ENCODE measurements at regions not wholly inside any gene's neighbourhood (a gene's known extent, or its start where the extent isn't known, plus 50 kb on each side); places are given as distances from the start of the nearest gene placed in this dataset.

DNA sequence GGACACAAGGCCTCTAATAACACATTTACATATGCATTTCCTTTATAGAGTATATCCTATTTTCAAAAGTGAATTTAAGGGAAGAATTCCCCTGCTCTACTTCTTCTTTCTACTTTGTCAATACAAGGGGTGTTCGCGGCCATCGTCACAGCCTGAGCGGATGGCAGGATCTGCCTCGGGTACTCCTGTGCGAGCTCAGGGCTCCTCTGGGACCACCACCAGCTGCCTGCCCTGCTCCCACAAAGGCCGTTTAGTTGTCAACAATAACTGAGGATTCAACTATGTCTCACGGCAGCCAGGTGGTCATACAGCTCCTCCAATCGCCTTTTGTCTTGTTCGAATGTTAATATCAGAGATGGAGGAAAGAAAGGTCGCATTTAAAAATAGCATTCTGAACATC, 228.2 kb upstream of the TENM3 start:
- H3K4me3 Mint-ChIP-seq (ENCODE audit: unreplicated experiment), result no peak overlapping the region

DNA sequence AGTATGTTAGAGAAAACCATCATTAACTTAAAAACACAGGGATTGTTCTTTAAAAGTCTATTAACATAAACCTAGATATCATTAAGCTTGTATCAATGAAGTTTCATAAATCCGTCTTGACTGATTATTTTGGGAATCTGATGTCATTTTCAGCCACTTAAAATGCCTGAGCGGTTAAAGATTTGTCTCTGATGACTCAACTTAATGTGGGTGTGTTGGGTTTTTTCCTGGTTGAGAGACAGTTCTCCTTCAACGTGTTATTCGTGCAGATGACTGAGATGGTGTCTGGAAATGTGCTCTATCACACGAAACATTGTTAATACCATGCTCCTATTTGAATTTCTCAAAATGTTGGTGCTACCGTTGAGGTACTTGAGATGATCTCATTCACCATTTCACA, 227.3 kb upstream of the TENM3 start:
- Mint-ChIP-seq H3K4me3 (ENCODE audit: unreplicated experiment) (no peak overlapping the region), H3K9me3 (ENCODE audit: unreplicated experiment) (no peaks in the 10 kb centered on the region), H3K36me3 (ENCODE audit: unreplicated experiment) (peaks cover 4% of the 10 kb centered on the region), H3K4me1 (ENCODE audit: unreplicated experiment) (peaks cover 22% of the 10 kb centered on the region), H3K27ac (ENCODE audit: unreplicated experiment) (no peak overlapping the region), H3K27me3 (ENCODE audit: unreplicated experiment) (no peaks in the 10 kb centered on the region)
- no peak for DNase-seq (ENCODE audit: extremely low spot score, unreplicated experiment)
- TF ChIP-seq, protein P1, sequence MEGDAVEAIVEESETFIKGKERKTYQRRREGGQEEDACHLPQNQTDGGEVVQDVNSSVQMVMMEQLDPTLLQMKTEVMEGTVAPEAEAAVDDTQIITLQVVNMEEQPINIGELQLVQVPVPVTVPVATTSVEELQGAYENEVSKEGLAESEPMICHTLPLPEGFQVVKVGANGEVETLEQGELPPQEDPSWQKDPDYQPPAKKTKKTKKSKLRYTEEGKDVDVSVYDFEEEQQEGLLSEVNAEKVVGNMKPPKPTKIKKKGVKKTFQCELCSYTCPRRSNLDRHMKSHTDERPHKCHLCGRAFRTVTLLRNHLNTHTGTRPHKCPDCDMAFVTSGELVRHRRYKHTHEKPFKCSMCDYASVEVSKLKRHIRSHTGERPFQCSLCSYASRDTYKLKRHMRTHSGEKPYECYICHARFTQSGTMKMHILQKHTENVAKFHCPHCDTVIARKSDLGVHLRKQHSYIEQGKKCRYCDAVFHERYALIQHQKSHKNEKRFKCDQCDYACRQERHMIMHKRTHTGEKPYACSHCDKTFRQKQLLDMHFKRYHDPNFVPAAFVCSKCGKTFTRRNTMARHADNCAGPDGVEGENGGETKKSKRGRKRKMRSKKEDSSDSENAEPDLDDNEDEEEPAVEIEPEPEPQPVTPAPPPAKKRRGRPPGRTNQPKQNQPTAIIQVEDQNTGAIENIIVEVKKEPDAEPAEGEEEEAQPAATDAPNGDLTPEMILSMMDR (IDR thresholded peaks at IDR 0.05), result no peak

More for the DNA sequence above, 228.2 kb upstream of the TENM3 start:
- peaks cover 7% of the 10 kb centered on the region for H3K36me3 Mint-ChIP-seq (ENCODE audit: unreplicated experiment)
- H3K27me3 Mint-ChIP-seq (ENCODE audit: unreplicated experiment), result no peaks in the 10 kb centered on the region
- H3K9me3 Mint-ChIP-seq (ENCODE audit: unreplicated experiment), result no peaks in the 10 kb centered on the region
- TF ChIP-seq, protein P1 (IDR thresholded peaks at IDR 0.05), result no peak
- H3K4me1 Mint-ChIP-seq (ENCODE audit: unreplicated experiment), result peaks cover 22% of the 10 kb centered on the region
- no peak for DNase-seq (ENCODE audit: extremely low spot score, unreplicated experiment)
- H3K27ac Mint-ChIP-seq (ENCODE audit: unreplicated experiment), result no peak overlapping the region

DNA sequence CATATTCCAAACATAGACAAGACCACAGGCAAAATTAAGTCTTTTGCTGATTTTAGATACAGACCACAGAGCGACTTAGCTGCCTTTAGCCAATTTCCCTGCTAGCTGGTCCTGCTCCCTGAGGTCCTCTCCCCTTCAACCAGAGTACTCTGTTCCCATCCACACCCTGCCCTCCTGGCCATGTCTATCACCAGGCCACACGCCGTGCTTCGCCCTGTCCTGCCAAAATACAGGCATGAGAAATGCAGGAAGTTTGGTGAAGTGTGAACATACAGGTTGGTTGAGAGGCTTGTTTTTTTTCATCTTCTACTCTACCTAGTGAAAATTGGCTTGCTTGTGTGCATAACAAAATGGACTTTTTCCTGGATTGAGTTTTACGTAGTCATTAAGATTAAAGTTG, 226.2 kb upstream of the TENM3 start:
- H3K27ac Mint-ChIP-seq (ENCODE audit: unreplicated experiment), result no peak overlapping the region
- peaks cover 24% of the 10 kb centered on the region for H3K4me1 Mint-ChIP-seq (ENCODE audit: unreplicated experiment)
- TF ChIP-seq, protein P1 (IDR thresholded peaks at IDR 0.05), result no peak
- DNase-seq (ENCODE audit: extremely low spot score, unreplicated experiment), result no peak
- no peaks in the 10 kb centered on the region for H3K36me3 Mint-ChIP-seq (ENCODE audit: unreplicated experiment)
- H3K4me3 Mint-ChIP-seq (ENCODE audit: unreplicated experiment), result no peak overlapping the region
- no peaks in the 10 kb centered on the region for H3K27me3 Mint-ChIP-seq (ENCODE audit: unreplicated experiment)
- H3K9me3 Mint-ChIP-seq (ENCODE audit: unreplicated experiment), result peaks cover 5% of the 10 kb centered on the region

DNA sequence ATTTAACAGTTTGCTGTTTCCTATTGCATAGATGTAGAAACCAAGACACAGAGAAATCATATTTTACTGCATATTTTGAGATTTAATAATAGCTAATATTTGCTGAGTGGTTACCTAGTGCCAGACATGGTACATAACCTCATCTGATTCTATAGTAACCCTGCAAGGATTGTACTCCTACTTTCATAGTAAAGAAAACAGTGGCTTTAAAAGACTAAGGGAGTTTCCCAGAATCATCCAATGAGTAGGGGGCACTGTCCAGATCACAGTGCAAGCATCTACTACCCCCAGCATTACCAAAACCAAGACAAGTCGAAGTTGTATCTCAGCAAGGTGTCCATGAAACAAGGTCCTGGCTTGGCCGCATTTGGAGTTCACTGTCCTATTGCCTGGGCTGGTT, 224.5 kb upstream of the TENM3 start:
- Mint-ChIP-seq H3K36me3 (ENCODE audit: unreplicated experiment) (no peaks in the 10 kb centered on the region), H3K27me3 (ENCODE audit: unreplicated experiment) (no peaks in the 10 kb centered on the region), H3K9me3 (ENCODE audit: unreplicated experiment) (peaks cover 5% of the 10 kb centered on the region), H3K27ac (ENCODE audit: unreplicated experiment) (no peak overlapping the region), H3K4me3 (ENCODE audit: unreplicated experiment) (no peak overlapping the region), H3K4me1 (ENCODE audit: unreplicated experiment) (peaks cover 38% of the 10 kb centered on the region)
- DNase-seq (ENCODE audit: extremely low spot score, unreplicated experiment), result no peak
- TF ChIP-seq, protein P1 (IDR thresholded peaks at IDR 0.05), result no peak

DNA sequence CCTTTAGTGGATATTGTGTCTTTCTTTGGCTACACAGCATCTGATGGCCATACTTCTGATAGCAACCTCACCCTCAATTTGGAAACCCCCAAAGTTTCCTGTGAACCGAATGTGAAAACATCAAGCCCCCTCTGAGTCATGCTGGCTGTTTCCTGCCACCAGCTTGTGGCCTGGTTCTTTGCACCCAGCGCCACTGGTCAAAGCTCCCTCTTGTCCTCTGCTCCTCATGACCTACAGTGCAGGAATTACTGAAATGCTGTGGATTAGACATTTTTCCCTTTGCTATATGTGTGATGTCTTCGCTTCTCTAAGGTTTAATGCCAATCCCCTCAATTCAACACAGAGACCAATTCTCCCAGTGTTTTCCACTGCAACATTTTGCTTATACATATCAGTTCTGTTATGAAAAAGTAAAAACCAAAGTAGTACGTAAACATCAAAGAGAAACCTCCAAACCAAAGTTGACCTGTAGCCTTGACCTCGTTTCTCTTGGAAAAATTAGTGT, 224.0 kb upstream of the TENM3 start:
- Mint-ChIP-seq H3K27ac (ENCODE audit: unreplicated experiment) (no peak overlapping the region), H3K9me3 (ENCODE audit: unreplicated experiment) (peaks cover 5% of the 10 kb centered on the region), H3K27me3 (ENCODE audit: unreplicated experiment) (no peaks in the 10 kb centered on the region), H3K4me1 (ENCODE audit: unreplicated experiment) (peaks cover 43% of the 10 kb centered on the region), H3K36me3 (ENCODE audit: unreplicated experiment) (no peaks in the 10 kb centered on the region), H3K4me3 (ENCODE audit: unreplicated experiment) (no peak overlapping the region)
- TF ChIP-seq, protein P1 (IDR thresholded peaks at IDR 0.05), result no peak
- DNase-seq (ENCODE audit: extremely low spot score, unreplicated experiment), result no peak

All from osteocyte (in vitro differentiated cells).